CD4-positive, alpha-beta T cell treated with Interferon gamma for 1 hour (primary cell): ENCODE measurements at regions not wholly inside any gene's neighbourhood (a gene's known extent, or its start where the extent isn't known, plus 50 kb on each side); places are given as distances from the start of the nearest gene placed in this dataset.

Experiments
- DNase-seq: peaks from one replicate; pipeline ENCODE4 v3.0.0-alpha.2; 2020

DNA sequence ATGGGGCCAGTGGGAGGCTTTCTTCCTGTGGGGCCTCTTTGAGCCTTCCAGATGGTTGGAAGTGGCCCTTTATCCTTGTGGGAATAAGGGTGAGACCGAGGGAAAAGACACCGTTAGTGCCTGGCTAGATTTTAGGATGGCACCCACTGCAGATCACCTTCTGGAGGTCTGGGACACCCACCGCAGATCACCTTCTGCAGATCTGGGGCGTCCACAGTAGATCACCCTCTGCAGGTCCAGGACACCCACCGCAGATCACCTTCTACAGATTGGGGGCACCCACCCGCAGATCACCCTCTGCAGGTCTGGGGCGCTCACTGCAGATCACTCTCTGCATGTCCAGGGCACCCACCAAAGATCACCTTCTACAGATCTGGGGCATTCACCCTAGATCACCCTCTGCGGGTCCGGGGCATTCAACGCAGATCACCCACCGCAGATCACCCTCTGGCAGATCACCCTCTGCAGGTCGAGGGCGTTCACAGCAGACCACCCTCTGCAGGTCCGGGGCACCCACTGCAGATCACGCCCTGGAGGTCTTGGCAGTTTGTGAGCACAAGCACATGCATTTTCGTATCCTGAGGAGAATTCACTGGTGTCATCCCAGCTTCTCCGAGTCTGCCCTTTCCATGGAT, 153.4 kb upstream of the TSHZ3 start:
- no peak for DNase-seq

DNA sequence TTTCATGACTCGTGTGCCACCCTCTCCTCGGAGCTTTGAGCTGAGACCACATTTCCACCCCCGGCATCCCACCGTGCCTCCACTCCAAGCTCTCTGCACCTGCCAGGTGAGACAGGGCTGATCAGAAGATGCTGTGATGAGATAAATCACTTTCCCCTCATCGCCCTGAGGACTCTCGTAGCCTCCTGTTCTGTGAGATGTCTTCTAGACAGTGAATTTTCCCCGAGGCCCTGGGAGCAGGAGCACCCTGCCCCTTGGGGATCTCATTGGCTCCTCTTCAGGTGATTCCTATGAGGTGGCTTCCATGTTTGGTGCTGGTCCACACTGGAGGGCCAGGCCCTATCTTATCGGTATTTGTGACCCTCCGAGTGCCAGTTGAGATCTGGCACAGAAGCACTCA, 154.0 kb upstream of the TSHZ3 start:
- DNase-seq = no peak

DNA sequence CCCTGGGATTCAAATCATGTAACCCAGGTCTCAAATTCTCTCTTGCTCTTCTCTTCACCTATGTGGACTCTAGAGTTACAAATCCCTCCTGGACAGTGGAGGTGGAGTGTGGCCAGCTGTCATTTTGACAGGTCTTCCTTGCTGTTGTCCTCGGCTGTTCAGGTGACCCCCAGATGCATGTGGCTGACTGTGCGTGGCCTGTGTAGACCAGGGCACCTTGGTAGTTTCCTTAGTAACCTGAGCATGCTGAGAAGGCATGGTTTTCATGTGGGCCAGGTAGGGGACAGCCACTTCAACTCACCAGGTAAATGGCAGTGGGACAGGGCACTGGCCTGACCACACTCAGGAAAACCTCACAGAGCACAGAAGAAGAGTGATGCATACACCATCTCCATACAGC, 155.0 kb upstream of the TSHZ3 start:
- no peak for DNase-seq

DNA sequence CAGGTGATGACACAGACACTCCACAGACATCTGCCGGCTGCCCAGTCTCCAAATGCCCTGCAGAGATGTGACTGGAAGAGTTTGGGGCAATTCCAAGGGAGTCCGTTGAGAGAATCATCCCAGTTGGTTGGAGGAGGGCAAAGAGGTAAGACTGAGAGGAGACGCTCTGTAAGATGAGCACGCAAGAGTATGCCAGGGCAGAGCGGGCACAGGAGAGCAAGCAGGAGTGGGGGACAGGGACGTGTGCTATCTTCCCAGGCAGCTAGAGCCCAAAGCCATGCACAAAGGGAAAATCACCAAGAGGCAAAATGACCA, 156.3 kb upstream of the TSHZ3 start:
- DNase-seq = no peak

DNA sequence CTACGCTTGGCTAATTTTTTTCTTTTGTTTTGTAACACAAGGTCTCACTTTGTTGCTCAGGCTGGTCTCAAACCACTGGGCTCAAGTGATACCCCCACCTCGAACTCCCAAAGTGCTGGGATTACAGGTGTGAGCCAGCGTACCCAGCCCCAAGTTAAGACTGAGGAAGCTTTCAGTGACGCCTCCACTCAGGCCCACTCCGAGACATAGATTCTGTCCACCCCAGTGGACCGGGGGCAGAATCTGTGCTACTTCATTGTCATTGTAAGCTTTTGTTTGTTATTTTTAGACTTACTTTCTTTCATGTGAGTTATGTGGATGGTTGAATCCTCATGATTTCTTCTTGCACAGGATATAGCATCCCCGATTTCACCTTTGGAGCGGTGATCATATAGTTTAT, 156.9 kb upstream of the TSHZ3 start:
- DNase-seq = no peak

DNA sequence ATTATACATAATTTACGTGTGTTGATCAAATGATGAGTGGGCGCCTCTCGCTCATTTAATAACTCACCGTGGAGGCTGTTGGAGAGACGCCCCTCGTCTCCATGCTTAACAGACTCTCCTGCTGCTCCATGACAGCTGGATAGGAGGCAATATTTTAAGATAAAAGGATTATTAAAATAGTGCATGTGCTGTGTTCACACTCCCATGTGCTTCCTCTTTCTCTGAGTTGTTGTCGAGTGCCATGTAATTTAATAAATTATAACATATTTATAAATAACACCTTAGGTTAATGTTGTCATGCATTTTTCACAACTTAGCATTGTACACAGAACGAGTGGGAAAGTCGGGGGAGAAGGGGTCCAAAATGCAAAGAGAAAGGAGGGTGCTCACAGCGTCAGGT, 161.4 kb upstream of the TSHZ3 start:
- DNase-seq = no peak

DNA sequence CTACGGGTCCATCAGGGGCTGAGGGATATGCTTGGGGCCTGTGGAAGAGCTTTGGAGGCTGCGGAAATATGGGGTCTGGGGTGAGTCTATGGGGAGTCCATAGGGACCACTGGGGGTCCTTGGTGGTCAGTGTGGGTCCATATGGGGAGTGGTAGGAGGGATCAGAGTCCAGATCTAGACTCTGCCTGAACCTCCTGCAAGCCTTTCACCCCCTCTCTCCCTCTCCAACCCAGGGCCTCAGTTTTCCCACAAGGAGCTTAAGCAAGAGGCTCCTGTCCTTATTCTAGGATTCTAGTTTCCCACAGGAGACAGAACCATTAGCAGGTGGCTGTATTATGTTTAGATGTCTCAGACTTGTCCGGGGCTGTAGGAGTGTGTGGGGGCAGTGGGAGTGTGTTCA, 161.9 kb upstream of the TSHZ3 start:
- DNase-seq = no peak

DNA sequence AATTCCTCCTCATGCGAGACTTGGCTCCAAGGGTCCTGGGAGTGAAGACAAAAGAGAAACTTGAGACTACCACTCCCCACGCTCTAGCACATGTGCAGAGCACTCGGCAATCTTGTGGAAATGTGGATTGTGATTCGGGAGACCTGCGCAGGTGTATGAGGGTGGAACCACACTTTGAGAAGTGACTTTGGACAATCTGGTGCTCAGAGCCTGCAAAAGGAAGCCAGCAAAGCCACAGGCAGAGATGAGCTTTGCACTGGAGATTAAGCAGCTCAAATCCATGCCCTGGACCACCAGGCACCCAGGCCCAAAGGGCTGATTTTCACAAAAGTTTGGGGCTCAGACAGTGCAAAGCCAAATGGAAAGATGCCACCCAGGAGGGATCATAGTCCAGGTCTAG, 162.5 kb upstream of the TSHZ3 start:
- no peak for DNase-seq

DNA sequence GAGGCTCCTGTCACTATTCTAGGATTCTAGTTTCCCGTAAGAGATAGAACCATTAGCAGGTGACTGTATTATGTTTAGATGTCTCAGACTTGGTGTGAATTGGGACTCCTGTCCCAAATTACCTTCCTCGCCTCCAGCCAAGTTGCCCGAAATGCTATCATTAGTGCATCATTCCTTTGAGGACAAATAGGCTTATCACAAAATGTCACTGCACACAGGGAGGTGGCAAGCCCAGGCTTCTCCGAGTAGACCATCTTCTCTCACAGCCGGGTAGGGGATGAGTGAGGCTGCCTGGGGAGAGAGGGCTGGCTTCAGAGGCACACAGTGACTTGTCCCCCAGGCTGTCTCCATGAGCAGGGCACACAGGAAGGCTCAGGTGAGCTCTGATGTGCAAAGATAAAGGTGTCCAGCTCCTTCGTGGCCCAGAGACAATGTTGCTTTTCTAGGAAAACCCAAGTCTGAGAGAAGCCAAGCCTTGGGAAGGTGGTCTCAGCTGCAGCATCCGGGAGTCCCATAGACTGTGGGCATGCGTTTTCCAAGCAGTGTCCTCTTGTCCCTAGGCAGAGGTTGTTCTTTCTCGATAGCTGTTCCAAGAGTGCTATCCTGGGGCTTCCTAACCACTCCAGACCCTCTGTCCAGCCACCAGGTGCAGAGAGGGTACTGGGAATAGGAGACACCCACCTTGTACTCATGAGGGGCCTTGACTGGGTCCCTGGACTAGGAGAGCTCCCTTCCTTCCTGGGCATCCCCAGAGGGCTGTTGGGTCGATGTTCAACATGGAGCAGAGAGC, 163.1 kb upstream of the TSHZ3 start:
- no peak for DNase-seq

DNA sequence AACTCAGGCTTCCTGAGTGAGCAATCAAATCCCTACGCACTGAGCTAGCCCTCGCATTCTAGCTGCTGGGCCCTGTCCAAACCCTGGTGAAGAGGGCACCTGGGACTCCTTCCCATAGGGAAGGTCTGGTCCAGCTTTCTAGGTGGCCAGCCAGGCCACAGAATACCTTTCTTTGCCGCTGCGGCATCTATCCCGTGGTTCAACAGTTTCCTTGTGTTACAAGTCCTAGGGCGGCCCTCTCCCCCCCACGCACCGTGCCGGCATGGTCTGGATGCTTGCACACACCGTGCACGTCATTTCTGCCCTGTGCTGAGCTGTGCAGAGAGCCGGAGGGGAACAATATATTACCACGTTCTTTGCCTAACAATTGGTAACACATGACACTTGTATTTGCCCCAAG, 164.6 kb upstream of the TSHZ3 start:
- no peak for DNase-seq

DNA sequence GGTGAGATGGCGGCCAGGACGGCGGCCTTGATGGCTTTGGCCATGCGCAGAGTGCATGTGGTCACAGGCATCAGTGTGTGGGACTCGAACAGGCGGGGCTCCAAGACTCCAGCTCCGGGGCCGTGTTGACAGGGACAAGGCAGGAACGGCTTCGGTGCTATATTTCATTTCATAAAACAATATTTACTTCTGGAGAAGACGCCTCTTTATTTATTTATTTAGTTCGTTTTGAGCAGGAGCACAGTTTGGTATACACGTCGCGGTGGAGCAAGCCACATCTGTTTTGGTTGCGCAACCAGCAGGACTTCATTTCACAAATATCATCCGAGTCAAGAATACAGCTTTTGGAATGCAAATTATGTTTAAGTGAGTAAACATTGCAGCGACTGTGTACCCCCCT, 166.7 kb upstream of the TSHZ3 start:
- DNase-seq = no peak

DNA sequence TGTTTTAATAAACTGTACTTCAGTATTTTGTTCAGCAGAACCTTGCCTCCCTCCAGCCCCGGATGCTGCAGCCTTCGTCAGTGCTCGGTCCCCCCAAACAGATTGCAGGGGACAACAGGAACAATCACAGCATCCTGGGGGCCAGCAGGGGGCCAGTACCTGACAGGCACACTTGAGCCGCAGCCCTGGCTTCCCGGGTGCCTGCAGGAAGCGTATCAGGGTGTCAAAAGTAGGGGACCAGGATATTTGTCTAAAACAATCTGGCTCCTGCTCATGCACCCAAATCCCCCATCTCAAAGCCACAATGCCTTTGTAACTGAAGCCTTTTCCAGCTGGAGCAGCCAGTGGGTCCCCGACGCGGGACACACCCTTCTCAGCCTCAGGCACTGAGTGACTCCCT, 167.5 kb upstream of the TSHZ3 start:
- DNase-seq = no peak

DNA sequence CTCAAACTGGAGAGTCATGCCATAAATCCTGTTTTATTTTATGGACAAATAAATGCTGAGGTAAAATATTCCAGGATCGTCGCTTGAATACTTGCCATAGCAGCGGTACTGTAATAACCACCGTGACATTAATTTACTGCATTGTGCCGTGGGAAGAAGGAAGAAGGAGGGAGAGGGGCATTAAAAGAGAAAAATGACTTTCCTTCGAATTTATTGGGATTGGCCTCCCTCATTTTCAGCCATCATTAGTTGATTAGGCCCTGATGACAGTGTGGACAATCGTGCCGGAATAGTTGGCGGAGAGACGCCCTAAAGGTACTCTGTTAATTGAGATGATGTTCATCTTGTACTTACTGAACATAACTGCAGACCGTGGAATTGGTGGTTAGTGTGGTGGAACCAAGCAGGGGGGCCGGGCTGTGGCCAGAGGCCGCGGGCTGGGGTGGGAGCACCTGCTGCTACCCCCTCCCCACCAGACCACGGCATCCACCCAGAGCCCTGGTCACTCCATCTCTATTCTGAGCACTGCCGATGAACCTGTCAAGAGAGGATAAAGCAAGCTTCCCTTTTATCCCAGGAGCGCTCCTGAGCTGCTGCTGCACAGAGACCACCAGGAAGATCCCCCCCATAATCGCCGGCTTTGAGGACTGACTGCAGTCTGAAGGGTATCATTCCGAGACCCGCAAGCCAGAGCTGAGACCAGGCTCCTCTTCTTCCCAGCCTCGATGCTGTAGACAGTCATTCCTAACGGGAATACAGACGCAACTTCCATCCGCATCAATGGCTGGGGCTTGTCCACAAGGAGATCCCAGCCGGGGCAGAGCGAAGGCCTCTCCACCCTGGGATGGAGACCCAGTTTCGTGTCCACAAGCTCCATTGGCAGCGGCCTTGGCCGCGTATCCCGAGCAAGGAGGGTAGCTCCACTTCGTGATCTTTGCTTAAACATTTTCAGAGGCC, 168.3 kb upstream of the TSHZ3 start:
- no peak for DNase-seq

DNA sequence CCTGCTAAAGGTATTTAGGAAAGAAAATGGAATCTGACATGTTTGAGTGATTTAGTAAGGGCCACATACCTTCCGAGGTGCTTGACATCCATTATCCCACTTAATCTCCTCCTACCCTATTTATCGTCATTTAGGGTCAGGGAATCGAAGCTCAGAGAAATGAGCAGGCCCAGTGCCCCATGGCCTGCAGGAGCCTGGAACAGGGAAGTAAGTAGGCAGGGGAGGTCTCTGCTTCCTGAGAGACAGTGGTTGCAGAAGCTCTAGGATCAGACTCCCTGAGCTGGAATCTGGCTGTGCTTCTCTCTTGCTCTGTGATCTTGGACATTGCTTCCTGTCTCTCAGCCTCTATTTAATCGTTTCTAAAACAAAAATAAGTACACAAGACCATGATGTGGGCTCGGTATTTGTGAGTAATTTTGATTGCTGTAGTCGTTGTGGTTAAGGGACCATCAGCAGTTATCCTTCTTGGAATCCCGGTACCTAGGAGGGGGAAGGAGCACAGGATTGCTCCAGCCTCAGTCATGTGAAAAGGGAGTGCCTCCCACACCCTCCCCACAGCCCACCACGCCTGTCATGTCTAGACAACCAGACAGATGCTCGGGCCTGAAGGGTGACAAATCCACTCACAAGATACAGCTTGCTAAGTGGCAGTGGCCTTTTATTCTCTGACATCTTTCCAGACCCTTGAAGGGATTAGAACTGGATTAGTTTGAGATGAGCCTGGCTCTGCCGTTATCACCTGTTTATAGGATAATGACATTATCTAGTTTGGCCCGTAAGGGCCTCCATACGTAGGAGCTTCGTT, 169.2 kb upstream of the TSHZ3 start:
- no peak for DNase-seq

DNA sequence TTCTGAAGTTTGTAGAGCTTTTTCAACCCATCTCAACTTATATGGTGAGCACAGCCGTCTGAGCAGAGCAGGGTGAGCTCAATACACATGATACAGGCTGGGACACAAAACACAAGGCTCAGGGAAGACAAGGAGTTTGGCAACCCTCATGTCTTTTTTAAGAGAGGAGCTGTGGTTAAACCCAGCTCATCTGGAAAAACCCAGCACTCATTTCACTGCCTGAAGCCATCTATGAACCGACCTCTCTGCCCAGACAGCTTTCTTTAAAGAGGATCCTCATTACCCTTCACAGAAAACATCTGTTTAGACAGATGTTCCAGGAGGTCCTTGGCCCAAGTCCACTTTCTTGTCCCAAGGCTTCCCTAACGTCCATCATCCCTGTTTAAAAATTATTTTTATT, 170.0 kb upstream of the TSHZ3 start:
- DNase-seq = no peak

DNA sequence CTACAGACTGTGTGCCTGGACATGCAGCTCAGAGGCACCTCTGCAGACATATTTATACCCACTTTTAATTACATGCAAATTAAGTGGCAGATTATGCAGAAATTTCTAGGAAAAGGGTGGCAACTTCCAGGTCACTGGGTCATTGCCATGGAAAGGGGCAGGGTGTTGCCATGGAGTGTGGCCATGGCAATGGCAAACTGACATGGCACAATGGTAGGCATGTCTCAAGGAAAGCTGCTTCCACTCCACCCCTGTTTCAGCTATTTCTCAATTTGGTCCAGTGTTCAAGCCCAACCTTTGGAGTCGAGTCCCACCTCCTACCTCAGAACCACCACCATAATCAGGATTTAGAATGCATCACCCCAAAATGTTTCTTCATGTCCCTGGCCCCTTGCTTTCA, 170.7 kb upstream of the TSHZ3 start:
- no peak for DNase-seq

DNA sequence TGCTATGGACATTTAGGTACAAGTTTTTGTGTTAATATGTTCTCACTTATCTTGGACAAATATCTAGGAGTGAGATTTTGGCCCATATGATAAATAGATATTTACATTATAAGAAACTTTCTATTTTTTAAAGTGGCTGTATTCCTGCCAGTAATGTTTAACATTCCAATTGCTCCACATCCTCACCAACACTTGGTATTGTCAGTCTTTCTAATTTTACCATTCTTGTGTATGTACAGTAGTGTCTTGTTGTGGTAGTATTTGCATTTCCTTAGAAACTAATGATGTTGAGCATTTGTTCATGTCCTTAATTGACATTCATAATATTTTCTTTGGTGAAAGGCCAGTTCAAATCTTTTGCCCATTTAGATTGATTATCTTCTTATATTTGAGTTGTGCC, 171.4 kb upstream of the TSHZ3 start:
- no peak for DNase-seq

DNA sequence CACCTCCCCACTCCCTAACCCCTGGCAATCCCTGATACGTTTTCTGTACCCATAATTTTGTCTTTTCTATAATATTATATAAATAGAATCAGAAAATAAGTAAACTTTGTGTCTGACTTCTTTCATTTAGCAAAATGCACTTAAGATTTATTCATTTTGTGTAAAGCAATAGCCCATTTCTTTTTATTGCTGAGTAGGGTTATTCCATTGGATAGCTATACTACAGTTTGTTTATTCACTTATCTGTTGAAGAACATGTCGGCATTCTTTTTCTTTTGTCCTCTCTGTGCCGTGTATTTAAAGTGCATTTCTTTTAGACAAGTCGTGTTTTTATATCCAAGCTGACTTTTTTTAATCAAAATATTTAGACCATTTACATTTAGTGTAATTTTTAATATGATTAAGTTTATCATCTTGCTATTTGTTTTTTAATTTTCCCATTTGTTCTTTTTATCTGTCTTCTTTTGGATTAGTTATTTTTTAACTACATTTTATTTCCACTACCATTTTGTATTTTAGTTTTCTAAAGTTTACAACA, 176.4 kb upstream of the TSHZ3 start:
- DNase-seq = no peak

DNA sequence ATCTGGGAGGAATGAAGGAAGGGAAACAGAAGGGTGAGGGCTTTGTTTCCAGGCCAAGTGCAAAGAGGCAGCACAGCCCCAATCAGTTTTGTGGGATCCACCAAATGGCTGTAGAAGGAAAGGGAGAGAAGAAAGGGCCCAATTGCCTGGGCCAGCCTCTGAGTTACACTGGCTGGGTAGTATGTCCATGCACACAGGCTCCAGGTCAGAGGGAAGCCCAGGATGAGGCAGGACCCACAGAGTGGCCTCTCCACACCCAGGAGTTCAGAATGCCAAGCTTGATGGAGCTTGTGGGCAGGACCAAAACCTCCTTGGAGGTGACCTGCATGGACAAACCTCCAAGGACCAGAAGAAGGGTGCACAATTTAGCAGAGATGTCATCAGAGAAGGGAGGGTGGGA, 178.2 kb upstream of the TSHZ3 start:
- no peak for DNase-seq

DNA sequence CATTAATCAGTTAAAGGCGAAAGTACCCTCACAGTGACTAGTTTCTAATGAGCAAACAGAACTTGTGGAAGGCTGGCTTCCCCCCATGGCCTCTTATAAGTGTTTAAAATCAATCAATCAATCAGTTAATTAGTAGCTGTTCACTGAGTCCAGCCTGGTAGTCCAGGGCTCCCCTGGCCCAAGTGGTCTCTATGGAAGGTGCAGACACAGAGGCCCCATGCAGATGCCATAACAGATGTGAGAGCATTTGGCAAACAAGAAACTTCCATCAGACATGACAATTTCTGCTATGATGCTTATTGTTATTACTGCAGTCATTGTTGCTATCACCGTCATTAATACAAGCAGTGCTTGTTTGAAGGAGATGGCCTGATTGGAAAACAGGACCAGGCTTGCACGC, 179.0 kb upstream of the TSHZ3 start:
- DNase-seq = no peak

DNA sequence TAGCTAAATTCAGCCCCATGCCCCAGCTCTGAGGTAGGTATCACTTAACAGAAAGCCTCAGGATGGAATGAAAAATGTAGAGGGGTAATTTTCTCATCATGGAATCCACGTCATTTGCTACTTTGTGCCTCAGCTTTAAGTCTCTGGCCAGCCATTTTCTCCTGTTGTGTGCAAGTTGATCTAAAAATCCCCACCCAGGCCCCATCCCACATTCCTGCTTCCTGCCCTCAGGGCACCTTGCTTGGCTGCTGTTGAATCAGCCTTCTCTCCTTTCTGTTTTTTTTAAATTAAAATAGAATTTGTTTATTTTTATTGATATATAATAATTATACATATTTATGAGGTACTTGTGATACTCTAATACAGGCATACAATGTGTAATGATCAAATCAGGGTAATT, 179.9 kb upstream of the TSHZ3 start:
- no peak for DNase-seq

DNA sequence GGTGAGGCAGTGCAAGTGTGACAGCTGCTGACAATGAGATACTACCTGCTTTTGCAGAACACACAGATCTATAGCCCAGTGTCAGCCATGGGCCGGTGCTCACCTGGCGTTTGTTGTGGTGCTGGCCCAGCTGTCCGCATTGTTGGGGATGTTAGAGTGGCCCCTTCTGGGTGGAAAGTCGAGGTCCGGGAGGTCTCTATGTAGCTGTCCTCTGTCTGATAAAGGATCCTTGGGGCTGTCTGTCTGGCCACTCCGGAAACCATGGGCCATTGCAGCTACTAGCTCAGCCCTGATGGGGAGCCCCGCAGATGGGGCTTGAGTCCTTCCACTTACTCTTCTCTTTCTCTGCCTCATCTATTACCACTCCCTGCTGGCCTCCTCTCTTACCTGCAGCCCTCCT, 181.5 kb upstream of the TSHZ3 start:
- DNase-seq = no peak

DNA sequence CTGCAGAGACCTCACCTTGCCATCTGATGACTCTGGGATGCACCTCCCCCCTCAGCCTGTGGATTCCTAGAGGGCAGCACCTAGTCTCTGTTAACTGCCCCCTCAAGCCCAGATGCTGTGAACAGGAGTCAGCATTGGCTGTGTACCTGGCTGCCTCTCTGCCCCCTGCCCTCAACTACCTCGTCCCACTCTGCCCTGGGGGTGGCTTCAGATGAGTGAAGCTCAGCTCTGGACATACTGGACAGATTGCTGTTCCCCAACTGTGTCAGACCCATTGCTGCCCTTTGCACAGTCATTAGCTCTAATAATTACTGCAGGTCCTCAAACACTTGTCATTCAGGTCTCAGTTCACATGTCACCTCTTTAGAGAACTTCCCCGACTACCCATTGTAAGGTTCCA, 182.1 kb upstream of the TSHZ3 start:
- no peak for DNase-seq
